Limb (tissue), 2 donors: ENCODE measurements at regions not wholly inside any gene's neighbourhood (a gene's known extent, or its start where the extent isn't known, plus 50 kb on each side); places are given as distances from the start of the nearest gene placed in this dataset.

Source experiments
- DNase-seq, 2 donors: peaks; one replicate each; pipeline ENCODE4 v3.0.0-alpha.2; 2016; ENCODE audit errors: extremely low spot score in 2 of 2

- DNase-seq, result no peak
Measured at GRCh38 chr22:49152127-49152938, 675.3 kb downstream of the BRD1 start.

GRCh38 chr22:49151256-49152126 is 676.2 kb downstream of the BRD1 start:
- DNase-seq, result no peak

GRCh38 chr22:49150801-49151221 is 676.9 kb downstream of the BRD1 start:
- DNase-seq, result no peak

GRCh38 chr22:49149721-49150608 is 677.7 kb downstream of the BRD1 start:
- DNase-seq, result no peak

GRCh38 chr22:49148895-49149418 is 678.7 kb downstream of the BRD1 start:
- DNase-seq, result no peak

GRCh38 chr22:49147617-49148175 is 680.0 kb downstream of the BRD1 start:
- DNase-seq, result no peak

GRCh38 chr22:49147171-49147570 is 680.5 kb downstream of the BRD1 start:
- no peak for DNase-seq

- no peak for DNase-seq
Measured at GRCh38 chr22:49146511-49146910, 681.2 kb downstream of the BRD1 start.

- DNase-seq, result no peak
Measured at GRCh38 chr22:49143812-49144211, 683.9 kb downstream of the BRD1 start.

DNA sequence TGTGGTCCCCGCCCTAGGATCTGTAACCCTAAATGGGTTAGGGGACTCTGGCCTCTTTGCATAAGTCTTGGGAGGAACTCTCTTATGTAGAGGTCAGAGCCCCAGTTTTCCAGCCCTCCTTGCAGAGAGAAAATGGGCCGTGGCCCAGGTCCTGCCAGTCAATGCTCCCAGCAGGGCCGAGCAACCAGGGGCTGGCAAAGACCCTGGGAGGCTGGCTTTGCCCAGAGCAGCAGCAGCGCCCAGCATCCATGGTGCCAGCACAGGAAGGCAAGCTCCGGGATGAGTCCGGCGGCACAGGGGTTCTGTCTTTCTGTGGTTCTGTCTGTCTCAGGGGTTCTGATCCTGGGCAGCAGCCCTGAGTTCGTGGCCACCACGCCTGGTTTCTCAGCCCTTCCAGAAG is 684.8 kb downstream of the BRD1 start:
- no peak for DNase-seq

DNA sequence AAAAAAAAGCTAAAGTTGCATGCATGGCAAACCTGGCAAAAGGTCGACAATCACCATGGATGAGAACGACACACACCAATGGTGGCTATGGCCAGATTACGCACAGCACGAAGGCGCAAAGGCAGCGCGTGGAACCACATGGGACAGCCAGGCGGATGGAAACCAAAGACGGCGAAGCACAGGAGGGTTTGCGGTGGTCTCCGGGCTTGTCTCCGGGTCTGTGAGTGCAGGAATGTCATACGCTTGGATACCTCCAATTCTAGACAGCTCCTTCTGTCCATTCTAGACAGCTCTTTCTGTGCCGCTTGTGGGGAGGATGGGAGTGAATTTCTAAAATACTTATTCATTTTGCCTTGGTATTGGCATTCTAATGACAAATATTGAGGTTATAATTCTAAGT is 685.4 kb downstream of the BRD1 start:
- DNase-seq, result no peak

DNA sequence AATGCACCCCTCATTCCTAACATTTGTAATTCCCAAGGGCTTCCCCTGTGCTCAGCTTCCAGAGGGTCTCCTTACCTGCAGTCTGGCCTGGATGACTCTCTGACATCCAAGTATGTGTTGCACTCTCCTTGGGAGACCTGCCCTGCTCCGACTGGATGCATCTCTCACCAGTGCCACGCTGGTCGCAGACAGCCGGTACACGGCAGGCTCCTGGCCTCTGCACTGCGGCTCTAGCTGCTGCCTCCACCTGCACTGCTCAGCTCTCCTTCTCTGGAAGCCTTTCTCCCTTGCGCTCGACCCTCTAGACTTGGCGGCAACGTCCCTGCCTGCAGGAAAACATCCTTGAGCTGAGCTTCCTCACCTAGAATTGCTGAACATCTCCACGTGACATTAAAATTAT is 685.9 kb downstream of the BRD1 start:
- DNase-seq, result no peak

GRCh38 chr22:49140911-49141665 is 686.6 kb downstream of the BRD1 start:
- DNase-seq, result no peak

DNA sequence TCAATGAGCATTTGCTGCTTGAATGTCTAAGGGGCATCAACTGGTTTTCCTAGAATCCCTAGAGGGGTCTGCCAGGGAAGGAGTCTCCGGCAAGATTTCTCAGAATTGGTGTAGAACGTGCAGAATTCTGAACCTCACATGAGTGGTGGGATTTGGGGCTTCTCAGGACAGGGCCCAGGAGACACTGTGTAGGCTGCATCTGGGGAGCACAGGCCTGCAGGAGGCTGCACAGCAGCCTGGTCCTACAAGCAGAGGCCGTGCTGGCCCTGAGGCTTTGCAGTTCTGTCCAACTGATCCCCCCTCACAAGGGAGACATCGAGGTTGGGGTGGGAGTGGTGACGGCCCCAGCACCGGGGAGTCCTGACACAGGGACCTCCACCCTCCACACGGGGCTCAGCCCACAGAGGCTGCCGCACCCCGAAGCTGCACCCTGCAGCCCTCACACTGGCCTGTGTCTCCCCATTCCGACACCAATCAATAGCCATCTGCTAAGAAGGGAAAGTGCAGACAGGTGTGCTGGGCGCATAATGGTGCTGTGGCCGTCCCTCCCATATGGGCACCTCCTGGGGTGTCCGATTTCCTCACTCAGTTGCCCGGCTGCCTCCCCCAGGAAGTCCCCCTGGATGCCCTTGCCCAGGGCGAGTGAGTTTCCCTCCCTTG is 688.1 kb downstream of the BRD1 start:
- DNase-seq, result no peak

GRCh38 chr22:49138250-49138790 is 689.4 kb downstream of the BRD1 start:
- DNase-seq, result no peak

- no peak for DNase-seq
Measured at GRCh38 chr22:49137206-49137840, 690.4 kb downstream of the BRD1 start.

DNA sequence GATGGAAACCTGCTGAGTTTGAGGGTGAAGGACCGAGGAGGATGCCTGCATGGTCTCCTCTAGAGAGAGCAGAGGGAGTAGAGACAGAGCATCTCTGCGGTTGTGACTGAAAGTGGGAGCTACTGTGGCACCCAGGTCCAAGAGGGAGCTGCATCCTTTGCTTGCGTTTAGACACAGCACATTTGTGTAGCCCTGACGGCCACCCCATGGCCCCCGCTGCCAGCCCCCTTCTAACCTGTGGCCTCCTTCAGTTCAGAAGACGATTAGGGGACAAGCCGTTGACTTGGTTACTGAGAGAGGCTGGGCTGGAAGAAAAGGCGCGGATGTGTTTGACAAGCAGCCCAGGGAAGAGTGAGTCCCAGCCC is 690.9 kb downstream of the BRD1 start:
- no peak for DNase-seq

- no peak for DNase-seq
Measured at GRCh38 chr22:49136041-49136815, 691.4 kb downstream of the BRD1 start.
